Limb (tissue), 2 donors: ENCODE measurements at regions not wholly inside any gene's neighbourhood (a gene's known extent, or its start where the extent isn't known, plus 50 kb on each side); places are given as distances from the start of the nearest gene placed in this dataset.
"Not testable (repeated sequence)": the region's sequence is repeated elsewhere in the genome, so short reads cannot be mapped to it uniquely, and the experiment has no call there.

Experiments
- DNase-seq, 2 donors: peaks; one replicate each; pipeline ENCODE4 v3.0.0-alpha.2; 2016; ENCODE audit errors: extremely low spot score in 2 of 2

DNA sequence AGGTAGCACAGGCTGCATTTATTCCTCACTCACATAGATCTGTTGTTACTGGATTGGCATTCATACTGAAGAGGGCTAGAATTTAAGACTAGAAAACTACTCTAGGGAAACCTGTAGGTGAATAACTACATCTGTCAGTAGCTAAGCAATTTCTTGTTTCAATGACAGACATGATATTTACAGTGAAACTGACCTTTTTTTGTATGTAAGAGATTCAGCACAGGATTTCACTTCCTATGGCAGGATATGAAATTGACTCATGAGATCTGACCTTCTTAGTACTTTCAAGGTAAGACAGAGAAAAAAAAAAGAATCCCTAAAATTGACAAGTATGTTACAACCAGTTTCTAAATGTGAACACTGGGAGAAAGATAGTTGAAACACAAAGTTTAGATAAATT lies 189.8 kb upstream of the SLC16A7 start:
- no peak for DNase-seq

DNA sequence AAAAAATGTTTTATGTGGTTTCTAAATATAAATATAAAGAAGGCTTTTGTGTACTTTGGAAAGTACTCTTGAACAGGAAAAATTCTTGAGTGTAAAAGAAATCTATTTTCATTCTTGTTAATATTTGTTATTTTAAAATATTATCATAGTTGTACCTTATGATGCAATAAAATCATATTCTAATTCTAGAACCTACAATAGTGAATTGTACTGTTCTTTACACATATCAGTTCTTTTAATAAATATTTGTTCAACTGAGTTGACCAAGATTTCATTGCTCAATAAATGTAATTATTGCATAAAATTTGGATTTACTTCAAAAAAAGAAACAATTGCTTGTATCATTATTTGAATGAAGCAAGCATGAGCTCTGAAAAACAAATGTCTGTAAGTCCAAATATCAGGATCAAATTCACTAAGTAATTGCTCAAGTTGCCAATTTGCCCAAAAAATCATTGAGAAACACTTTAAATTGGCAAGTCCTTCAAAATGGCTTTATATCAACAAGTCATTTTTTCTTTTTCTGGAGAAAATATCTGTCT lies 191.6 kb upstream of the SLC16A7 start:
- no peak for DNase-seq

DNA sequence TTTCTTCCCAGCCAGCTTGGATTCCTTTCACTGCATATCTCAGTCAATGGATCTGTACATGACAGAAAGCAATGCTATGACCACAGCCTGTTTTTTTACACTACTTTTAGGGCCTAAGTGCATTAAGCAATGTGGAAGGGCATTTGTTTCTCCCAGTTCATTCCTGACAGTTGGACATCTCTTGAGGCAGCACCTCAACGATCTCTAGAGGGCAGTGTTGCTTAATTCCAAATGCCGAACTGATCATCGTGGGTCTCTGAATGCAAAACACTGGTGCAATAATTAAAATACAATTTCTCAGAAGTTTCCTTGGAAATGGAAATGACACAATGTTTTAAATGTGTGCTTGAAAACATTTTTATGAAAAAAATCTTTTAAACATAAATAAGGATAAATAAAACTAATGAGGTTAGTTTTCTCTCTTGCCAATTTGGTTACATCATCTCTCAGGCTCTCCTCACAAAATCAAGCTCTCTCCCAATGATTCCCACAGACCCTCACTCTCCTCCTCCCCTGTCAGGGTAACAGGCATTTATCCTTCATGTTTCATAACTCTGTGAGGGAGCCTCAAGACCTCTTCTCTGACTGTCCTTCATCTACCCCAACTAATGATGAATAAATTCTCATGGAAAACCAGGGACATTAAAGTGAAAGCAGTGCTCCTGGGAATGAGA lies 192.4 kb upstream of the SLC16A7 start:
- peak; percentile 51 to 77 for DNase-seq

- DNase-seq: no peak
These were observed 194.0 kb upstream of the SLC16A7 start for GRCh38 chr12:59401862-59402261.

DNA sequence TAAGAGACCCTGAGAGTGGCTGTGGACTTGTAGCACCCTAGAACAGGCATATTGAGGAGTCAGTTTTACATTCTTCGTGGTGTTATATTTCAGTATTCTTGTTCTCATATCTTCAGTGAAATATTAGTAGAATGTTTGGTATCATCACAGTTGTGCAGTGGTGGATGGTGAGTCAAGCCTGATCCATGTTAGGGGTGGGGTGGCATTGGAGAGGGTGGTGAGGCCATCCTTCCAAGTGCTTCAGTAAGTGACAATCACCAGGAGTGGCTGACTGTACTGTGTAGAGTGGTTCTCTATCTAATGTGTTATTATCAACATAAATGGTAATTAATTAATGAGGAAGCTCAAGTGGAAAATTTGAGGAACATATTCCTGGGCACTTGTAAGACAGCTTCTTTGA lies 197.7 kb upstream of the SLC16A7 start:
- no peak for DNase-seq

GRCh38 chr12:59396919-59397318 lies 198.9 kb upstream of the SLC16A7 start:
- DNase-seq: no peak

GRCh38 chr12:59396519-59396918 lies 199.3 kb upstream of the SLC16A7 start:
- DNase-seq: no peak

- not testable (repeated sequence) for DNase-seq
These were observed 200.5 kb upstream of the SLC16A7 start for GRCh38 chr12:59395310-59395709.

DNA sequence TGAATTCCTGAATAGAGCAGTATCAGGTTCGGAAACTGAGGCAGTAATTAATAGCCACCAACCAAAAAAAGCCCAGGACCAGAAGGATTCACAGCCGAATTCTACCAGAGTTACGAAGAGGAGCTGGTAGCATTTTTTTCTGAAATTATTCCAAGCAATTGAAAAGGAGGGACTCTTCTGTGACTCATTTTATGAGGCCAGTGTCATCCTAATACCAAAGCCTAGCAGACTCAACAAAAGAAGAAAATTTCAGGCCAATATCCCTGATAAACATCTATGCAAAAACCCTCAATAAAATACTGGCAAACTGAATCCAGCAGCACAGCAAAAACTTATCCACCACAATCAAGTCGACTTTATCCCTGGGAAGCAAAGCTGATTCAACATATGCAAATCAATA lies 202.3 kb upstream of the SLC16A7 start:
- no peak for DNase-seq

GRCh38 chr12:59389968-59390576 lies 205.8 kb upstream of the SLC16A7 start:
- no peak for DNase-seq

DNA sequence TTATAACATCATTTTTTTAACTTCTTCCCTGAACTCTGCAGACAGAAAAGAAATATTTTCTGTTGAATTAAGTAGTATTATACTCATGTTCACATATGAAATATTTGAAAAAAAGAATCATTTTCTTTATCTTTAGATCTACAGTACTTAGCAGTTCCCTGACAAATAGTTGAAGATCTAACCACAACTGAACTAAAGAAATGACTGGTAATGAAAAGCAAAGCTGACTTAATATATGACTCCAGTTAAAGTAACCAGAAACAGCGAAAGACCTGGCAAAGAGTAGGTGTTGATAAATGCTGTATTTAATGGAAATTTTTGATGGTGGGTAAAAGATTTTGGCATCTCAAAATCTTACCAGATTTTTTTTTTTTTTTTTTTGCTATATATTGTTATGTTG lies 207.1 kb upstream of the SLC16A7 start:
- DNase-seq: no peak

DNA sequence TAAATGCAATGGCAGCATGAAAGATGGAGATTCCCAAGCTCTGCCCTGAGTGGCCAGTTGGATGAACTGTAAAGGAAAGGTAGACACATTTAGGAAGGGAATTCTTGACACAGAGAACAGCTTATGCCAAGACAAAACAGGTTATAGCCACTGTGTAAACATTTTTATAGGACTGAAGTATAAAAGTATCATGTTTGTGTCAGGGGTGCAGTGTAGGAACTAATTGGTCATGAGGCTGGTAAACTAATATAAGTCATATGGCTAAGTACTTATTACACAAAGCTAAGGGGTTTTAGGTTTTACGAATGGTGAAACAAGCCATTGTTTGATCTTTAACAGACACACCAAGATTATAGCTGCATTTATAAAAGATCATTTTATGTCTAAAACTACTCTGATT lies 207.7 kb upstream of the SLC16A7 start:
- DNase-seq: no peak

DNA sequence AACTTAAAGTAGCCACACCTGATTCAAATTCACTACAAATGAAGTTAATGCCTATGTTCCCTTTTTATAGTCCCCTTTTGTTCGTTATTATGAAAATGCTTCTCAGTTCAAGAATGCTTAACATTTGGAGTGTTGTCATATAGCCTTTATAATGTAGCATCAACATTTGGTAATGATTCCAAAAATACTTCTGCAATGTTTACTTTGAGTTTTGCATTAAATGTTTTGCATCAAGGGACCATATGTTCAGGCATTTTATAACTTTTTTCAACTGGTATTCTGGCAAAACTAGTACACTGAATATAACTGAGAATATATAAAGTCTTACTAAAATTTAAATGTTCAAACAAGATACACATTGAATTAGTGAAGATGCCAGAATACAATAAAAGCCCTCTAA lies 209.6 kb upstream of the SLC16A7 start:
- DNase-seq: no peak

DNA sequence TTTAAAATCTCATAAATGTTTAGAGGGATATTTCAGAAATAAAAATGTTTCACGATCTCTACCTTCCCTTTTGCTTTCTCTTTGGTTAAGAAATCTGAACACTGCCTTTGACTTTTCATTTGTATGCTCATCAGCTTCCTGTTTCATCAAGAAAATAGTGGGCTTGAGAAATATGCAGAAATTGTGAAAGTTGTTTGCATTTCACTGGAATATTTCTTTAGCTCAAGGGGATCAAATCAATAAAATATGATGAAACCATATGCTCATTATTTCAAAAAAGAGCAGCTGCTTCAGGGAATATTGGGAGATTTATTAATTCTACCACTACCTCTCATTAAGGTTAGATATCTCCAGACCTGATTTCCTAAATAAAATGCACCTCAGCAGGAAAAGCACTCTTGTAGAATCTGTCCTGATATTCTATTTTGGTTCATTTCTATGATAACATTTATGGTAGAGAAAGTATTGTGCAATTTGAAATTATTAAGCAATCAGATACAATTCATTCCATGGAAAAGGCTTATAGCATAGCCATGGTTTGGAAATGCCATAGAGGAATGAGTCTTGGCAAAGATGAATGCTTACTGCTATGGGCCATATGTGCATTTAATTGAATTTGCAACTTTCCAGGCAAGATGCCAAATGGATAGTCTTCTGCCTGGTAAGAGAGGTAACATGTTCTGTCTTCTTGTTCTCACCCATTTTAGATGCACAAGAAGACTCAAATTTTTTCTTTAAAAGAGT lies 212.6 kb upstream of the SLC16A7 start:
- DNase-seq: peak in 1 of 2 donors; percentile 11

GRCh38 chr12:59382282-59383078 lies 213.3 kb upstream of the SLC16A7 start:
- DNase-seq: peak in 1 of 2 donors; percentile 8

DNA sequence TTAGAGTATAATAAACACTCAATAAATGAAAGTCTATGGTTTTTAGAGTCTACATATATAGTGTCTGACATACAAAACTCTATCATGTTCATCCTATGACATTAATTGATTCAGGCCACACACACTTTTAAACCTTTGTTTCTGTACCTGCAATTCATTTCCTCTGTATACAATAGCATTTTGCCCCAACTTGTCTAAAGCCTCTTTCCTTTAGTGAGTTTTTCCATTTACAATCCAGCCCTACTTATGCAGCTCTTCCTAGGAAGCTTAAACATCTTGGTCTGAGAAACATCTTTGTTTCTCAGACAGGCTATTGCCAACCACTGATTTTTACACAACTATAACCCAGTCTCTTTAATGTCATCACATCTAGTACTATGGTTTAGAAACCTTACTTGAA lies 214.7 kb upstream of the SLC16A7 start:
- no peak for DNase-seq

DNA sequence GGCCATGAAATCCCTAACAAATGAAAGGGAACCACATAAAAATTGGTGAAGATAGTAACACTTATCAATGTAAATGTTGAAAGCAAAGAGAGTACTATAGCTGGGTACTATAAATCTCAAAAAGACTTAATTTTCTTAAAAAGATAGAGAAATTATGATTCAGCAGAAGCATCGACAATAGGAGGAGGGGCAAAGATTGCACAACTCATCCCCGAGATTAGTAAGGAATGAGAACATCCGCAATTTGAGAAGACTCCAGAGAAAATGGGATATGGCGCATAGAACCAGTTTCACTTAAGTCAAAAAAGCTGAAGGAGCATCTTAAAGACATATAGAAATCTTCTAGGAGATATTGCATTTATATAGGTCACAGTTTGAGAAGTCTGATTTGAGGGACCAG lies 220.2 kb upstream of the SLC16A7 start:
- DNase-seq: no peak

DNA sequence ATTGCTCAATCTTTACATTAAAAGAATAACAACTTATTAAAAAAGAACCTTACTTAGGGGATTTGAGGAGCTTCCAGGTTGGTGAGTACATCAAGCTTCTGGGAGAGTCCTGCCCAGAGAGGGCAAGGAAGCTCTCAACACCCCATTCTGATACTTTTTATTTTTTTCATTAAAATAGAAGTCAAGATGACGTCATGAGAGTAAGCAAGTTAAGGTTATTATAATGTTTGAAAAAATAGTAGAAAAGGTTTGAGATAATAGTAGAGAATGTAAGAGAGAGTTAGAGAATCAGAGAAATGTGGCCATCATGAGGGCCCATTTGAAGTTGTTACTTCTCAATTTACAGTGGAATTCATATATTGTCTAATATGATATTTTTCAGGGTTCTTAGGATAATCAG lies 221.0 kb upstream of the SLC16A7 start:
- no peak for DNase-seq

- DNase-seq: no peak
These were observed 222.9 kb upstream of the SLC16A7 start for GRCh38 chr12:59372956-59373355.

DNA sequence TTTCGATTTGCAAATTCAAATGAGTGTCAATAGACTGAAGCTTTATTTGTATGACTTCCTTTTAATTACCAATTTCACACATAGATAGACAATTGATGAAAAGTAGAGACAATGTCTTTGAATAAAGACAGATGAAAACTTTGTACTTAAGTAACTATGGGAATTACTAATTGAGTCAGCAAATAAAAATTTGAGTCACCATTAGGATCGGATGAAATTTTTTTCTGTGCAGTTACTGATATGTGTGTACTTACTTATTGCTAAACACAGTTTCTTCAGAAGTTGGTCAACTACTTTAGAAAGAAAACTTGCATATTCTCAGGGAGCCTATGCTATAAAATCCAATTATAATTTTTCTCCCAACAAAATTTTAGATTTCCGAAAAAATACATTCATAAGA lies 224.9 kb upstream of the SLC16A7 start:
- no peak for DNase-seq

DNA sequence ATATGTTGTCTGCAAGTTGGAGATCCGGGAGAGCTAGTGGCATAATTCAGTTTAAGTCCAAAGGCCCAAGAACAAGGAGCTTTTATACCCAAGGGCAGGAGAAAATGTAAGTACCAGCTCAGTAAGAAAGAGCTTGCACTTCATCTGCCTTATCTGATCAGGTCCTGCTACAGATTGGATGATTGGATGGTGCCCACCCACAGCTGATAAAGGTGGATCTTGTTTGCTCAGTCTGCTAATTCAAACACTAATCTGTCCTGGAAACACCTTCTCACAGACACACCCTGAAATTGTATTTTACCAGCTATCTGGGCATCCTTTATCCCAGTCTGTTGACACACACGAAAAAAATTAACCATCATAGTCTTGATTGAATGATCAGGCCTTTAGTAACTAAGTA lies 230.7 kb upstream of the SLC16A7 start:
- no peak for DNase-seq

- no peak for DNase-seq
These were observed 238.0 kb upstream of the SLC16A7 start for GRCh38 chr12:59357811-59358210.
